Mononuclear cell (primary cell): ENCODE measurements at regions not wholly inside any gene's neighbourhood (a gene's known extent, or its start where the extent isn't known, plus 50 kb on each side); places are given as distances from the start of the nearest gene placed in this dataset.
"Not testable (repeated sequence)": the region's sequence is repeated elsewhere in the genome, so short reads cannot be mapped to it uniquely, and the experiment has no call there.

ENCODE experiments used
- H3K27me3 ChIP-seq: 2 replicates; pipeline ENCODE4 v1.6.0; 2011; ENCODE audit warnings: low read length, control low read depth; ENCODE audit not compliant: insufficient read depth
- H3K4me1 ChIP-seq: 2 replicates; pipeline ENCODE4 v1.5.1; 2011; ENCODE audit warnings: mild to moderate bottlenecking, low read length, control low read depth; ENCODE audit not compliant: insufficient read depth
- H3K4me3 ChIP-seq: 2 replicates; pipeline ENCODE4 v1.5.1; 2011; ENCODE audit warnings: mild to moderate bottlenecking, low read length, moderate library complexity
- H3K9me3 ChIP-seq: 2 replicates; pipeline ENCODE4 v1.5.1; 2011; ENCODE audit warnings: low read depth, mild to moderate bottlenecking, control low read depth, low read length

GRCh38 chr1:56145581-56145980 lies 433.8 kb downstream of the PLPP3 start:
- Histone ChIP-seq H3K4me1 (no peaks in the 10 kb centered on the region), H3K9me3 (no peaks in the 10 kb centered on the region), H3K4me3 (no peak overlapping the region), H3K27me3 (no peaks in the 10 kb centered on the region)

- Histone ChIP-seq H3K27me3 (no peaks in the 10 kb centered on the region), H3K4me1 (no peaks in the 10 kb centered on the region), H3K4me3 (no peak overlapping the region), H3K9me3 (no peaks in the 10 kb centered on the region)
Measured at GRCh38 chr1:56142301-56142700, 437.1 kb downstream of the PLPP3 start.

GRCh38 chr1:56139836-56140235 lies 439.5 kb downstream of the PLPP3 start:
- Histone ChIP-seq H3K9me3 (no peaks in the 10 kb centered on the region), H3K4me1 (no peaks in the 10 kb centered on the region), H3K27me3 (no peaks in the 10 kb centered on the region), H3K4me3 (no peak overlapping the region)

GRCh38 chr1:56137521-56138505 lies 441.6 kb downstream of the PLPP3 start:
- Histone ChIP-seq H3K4me3 (no peak overlapping the region), H3K4me1 (no peaks in the 10 kb centered on the region), H3K9me3 (no peaks in the 10 kb centered on the region), H3K27me3 (no peaks in the 10 kb centered on the region)

GRCh38 chr1:56137090-56137489 lies 442.3 kb downstream of the PLPP3 start:
- H3K9me3 ChIP-seq: no peaks in the 10 kb centered on the region
- H3K4me1 ChIP-seq: no peaks in the 10 kb centered on the region
- no peak overlapping the region for H3K4me3 ChIP-seq
- no peaks in the 10 kb centered on the region for H3K27me3 ChIP-seq

GRCh38 chr1:56135864-56136147 lies 443.6 kb downstream of the PLPP3 start:
- Histone ChIP-seq H3K4me1 (no peaks in the 10 kb centered on the region), H3K27me3 (no peaks in the 10 kb centered on the region), H3K9me3 (no peaks in the 10 kb centered on the region), H3K4me3 (no peak overlapping the region)

- Histone ChIP-seq H3K4me3 (no peak overlapping the region), H3K9me3 (no peaks in the 10 kb centered on the region), H3K4me1 (no peaks in the 10 kb centered on the region), H3K27me3 (no peaks in the 10 kb centered on the region)
Measured at GRCh38 chr1:56135069-56135863, 444.1 kb downstream of the PLPP3 start.

GRCh38 chr1:56133522-56134472 lies 445.6 kb downstream of the PLPP3 start:
- no peak overlapping the region for H3K4me3 ChIP-seq
- no peaks in the 10 kb centered on the region for H3K4me1 ChIP-seq
- H3K27me3 ChIP-seq: no peaks in the 10 kb centered on the region
- H3K9me3 ChIP-seq: no peaks in the 10 kb centered on the region

- no peaks in the 10 kb centered on the region for H3K9me3 ChIP-seq
Measured at GRCh38 chr1:56132520-56132919, 446.8 kb downstream of the PLPP3 start.

GRCh38 chr1:56129837-56130236 lies 449.5 kb downstream of the PLPP3 start:
- Histone ChIP-seq H3K4me1 (no peaks in the 10 kb centered on the region), H3K4me3 (no peak overlapping the region), H3K27me3 (no peaks in the 10 kb centered on the region), H3K9me3 (no peaks in the 10 kb centered on the region)

More at GRCh38 chr1:56132520-56132919, 446.8 kb downstream of the PLPP3 start:
- no peaks in the 10 kb centered on the region for H3K27me3 ChIP-seq
- H3K4me3 ChIP-seq: no peak overlapping the region
- no peaks in the 10 kb centered on the region for H3K4me1 ChIP-seq

GRCh38 chr1:56125316-56125715 lies 454.0 kb downstream of the PLPP3 start:
- no peaks in the 10 kb centered on the region for H3K27me3 ChIP-seq

GRCh38 chr1:56123826-56124225 lies 455.5 kb downstream of the PLPP3 start:
- Histone ChIP-seq H3K4me3 (no peak overlapping the region), H3K4me1 (no peaks in the 10 kb centered on the region), H3K27me3 (no peaks in the 10 kb centered on the region), H3K9me3 (no peaks in the 10 kb centered on the region)

More at GRCh38 chr1:56125316-56125715, 454.0 kb downstream of the PLPP3 start:
- Histone ChIP-seq H3K9me3 (no peaks in the 10 kb centered on the region), H3K4me3 (no peak overlapping the region), H3K4me1 (no peaks in the 10 kb centered on the region)

- H3K27me3 ChIP-seq: no peaks in the 10 kb centered on the region
- H3K4me1 ChIP-seq: no peaks in the 10 kb centered on the region
- H3K9me3 ChIP-seq: no peaks in the 10 kb centered on the region
- H3K4me3 ChIP-seq: no peak overlapping the region
Measured at GRCh38 chr1:56123421-56123820, 455.9 kb downstream of the PLPP3 start.

GRCh38 chr1:56120021-56120420 lies 459.3 kb downstream of the PLPP3 start:
- no peaks in the 10 kb centered on the region for H3K4me1 ChIP-seq
- no peak overlapping the region for H3K4me3 ChIP-seq
- H3K9me3 ChIP-seq: no peaks in the 10 kb centered on the region
- no peaks in the 10 kb centered on the region for H3K27me3 ChIP-seq

GRCh38 chr1:56118676-56119075 lies 460.7 kb downstream of the PLPP3 start:
- not testable (repeated sequence) for H3K4me1 ChIP-seq, H3K4me3 ChIP-seq, H3K27me3 ChIP-seq, H3K9me3 ChIP-seq
